Stimulated activated CD4-positive, alpha-beta T cell treated with anti-CD3 and anti-CD28 coated beads, Interleukin-12 subunit alpha, Interleukin-12 subunit beta, amount 100 ng/mL, for 48 hours (primary cell): ENCODE measurements at regions not wholly inside any gene's neighbourhood (a gene's known extent, or its start where the extent isn't known, plus 50 kb on each side); places are given as distances from the start of the nearest gene placed in this dataset.

Source experiments
- DNase-seq, 3 donors: peaks; one replicate each; pipeline ENCODE4 v3.0.0-alpha.2; 2020; ENCODE audit warnings: low read depth in 2 of 3, low spot score in 1 of 3

GRCh38 chr5:174327317-174327864 is 281.9 kb downstream of the NSG2 start:
- peak; percentile 16 to 44 (median 41) for DNase-seq

DNA sequence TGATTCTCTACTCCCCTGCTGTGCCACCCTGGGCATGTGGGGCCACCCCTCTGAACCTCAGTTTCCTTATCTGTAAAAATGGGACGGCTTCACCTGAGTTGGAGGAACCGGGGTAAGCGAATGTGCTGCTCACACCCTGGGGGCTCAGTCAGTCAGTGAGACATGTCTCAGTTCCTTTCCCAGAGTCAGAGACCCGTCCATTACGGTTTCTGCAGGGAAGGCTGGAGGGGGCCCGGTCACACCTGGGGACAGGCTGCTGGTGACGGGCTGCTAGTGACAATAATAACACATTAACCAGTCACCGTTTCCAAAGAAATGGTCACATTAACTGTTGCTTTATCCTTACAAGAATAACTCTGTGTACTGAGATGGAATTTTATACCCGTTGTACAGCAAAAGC is 282.4 kb downstream of the NSG2 start:
- no peak for DNase-seq

DNA sequence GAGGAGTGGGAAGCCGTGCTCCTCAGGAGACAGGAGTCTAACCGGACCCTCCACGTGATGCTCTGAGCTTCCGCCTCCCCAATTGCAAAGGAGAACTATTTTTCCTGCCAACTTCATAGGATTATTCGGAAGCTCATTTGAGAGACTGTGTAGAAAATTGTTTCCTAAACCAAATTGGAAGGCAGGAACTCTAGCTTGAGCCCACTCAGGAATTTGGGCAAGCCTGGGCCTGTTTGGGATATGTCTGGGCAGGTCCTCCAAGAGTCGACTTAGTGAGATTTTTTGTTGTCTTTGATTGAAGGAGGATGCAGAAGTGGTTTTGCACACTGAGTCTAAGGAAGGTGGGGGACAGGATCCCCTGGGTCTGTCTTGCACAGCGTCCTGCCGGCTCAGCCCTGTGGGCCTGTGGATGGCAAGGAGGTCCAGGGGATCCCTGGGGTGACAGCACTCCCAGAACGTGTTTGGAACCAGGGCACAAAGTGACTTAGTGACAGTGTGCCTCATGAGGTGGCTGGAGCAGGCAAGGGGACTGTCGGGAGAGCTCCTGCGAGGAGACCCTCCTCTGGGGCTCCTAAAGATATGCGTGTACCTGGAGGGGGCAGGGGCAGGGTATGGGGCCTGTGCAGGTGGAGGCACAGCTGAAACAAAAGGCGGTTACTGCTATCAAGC is 283.3 kb downstream of the NSG2 start:
- DNase-seq: no peak

DNA sequence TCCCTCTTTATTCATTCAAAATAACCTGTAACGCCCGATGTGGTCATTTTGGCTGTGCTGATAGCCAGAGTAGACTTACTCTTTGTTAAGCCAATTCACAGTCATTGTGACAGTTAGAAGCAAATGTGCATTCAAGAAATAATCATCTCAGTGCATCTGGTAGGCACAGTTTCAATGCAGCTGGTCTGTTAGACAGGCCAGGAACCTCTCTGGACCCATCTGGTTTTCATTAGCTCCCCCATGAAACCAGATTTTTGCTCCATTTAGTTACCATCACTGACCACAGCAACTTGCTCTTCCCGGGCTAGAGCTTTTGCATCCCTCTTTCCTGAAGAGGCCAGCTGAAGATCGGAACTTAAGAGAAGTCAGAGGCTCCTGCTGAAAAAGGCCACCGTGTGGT is 284.2 kb downstream of the NSG2 start:
- DNase-seq: no peak

- no peak for DNase-seq
Observed at GRCh38 chr5:174335682-174336364, 290.3 kb downstream of the NSG2 start.

DNA sequence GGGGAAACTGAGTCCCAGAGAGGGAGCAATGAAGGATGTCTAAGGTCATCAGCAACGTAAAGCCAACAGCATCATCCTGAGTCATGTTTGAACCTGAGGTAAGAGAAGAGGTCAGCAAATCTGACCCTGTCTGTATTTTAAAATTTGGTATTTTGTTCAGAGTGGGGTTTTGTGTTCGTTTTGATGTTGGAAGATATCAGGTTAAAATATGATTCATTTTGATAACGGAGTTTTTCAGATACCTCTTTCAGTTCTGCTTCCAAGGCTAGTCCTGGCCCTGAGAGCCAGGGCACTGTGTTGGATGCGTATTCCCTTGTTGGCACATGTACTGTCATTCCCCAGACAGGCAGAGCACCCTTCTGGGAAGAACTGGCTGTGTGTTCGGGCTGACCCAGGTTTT is 291.0 kb downstream of the NSG2 start:
- no peak for DNase-seq

DNA sequence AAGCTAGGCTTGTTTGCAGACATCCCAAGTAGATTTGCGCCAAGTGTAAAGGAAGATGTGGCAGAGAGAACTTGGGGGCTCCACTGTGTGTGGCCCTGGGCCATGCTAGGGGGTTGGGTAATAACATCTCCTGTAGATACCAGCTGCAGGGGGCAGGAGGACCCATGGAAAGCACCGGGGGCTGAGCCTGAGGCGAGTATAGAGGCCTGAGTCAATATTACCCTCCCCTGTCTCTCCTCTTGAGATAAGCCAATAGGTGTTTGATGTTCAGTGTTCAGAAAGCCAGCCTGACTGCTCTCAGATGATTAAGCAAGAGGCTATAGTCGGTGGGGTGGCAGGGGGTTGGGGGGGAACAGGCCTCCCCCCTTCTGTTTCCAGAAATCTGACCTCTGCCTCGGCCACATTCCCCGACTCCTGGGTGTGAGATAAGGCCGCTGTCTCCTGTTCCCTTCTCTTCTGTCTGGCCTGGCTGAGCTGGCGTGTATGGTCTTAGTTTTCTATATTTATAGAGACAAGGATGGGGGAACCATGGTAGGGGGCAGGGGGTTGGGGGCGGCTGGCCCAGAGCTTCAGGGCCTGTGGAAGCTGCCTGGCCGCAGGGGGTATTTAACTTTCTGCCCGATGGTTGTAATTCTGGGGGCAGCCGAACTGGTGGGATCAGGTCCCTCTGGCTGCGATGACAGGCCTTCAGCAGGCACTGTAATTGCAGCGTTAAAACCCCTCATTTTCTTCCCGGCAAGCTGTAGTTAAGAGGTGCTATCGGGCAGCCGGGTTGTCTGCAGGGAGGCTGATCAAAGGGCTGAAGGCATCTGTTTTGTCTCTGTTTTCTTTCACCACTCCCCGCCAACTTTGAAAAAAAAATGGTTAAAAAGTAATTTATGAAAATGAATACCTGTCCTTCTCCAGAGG is 292.0 kb downstream of the NSG2 start:
- DNase-seq: no peak

DNA sequence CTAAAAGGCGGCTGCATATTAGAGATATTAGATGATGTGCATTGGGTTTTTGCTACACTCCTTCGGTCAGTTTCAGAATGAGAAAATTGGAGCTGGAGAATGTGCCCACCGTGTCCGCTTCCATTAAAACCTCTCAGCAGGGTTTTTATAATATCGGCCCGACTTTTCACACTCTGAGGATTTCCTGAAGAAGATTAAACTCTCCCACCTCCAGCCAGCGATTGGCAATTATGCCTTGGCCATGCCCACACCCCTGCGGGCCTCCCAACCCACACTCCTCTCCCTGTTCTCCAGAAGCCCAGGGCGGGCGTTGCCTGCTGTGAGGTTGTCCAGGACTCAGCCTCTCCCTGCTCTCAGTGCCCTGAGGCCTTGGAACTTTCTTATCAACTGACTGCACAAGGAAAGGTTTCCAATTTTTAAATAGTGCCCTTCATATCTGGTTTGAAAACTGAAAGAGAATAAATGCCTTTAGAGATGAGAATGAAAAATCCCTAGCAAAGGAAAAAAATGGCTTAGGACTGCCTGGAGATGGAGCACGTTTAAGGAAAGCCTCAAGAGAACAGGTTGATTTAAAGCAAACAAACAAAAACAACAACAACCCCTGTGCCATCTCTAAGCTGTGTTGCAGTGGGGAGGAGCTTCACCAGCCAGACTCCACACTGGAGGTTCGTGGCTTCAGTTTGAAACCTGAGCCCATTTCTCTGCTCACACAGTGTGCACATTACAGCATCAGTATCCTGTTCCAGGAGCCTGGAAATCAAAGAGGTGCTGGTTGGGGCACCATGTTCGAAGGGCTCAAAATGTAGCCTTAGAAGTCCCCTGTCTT is 292.9 kb downstream of the NSG2 start:
- no peak for DNase-seq

- no peak for DNase-seq
Observed at GRCh38 chr5:174339130-174339529, 293.6 kb downstream of the NSG2 start.

- no peak for DNase-seq
Observed at GRCh38 chr5:174340226-174340625, 294.7 kb downstream of the NSG2 start.

- DNase-seq: no peak
Observed at GRCh38 chr5:174342696-174343095, 297.2 kb downstream of the NSG2 start.

DNA sequence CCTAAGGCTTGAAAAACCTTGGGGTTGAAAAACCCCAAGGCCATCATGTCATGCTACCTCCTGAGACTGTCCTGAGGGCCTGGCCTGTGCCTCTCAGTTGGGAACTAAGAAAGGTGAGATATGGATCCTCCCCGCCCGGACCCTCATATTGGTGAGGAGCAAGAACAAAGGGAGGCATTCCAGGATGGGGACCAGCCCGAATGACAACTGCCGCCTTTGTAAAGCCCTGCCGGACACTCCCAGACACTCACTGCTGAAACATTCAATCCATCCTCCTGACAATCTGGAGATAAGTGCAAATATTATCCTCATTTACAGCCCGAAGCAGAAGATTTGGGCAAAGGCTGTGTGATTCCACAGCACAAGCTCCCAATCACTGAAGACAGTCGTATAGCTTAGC is 298.3 kb downstream of the NSG2 start:
- no peak for DNase-seq

DNA sequence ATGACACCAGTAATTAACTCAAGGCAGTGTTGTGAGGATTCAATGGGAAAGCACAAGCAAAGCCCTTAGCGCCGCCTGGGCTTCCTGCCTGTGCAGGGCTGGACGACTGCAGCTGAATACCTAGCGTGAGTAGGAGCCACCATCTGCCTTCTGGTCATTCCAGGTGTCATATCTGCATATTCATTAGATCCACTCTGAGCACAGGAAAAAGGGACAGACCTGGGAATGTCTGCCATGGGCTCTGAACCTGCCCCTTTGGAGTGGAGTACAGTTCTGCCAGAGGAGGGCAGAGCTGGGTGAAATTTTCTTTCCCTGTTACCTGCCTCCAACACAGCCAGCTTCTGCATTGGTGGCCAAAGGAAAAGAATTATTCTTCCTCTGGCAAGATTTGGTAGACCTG is 298.8 kb downstream of the NSG2 start:
- no peak for DNase-seq

GRCh38 chr5:174347183-174347582 is 301.7 kb downstream of the NSG2 start:
- no peak for DNase-seq

DNA sequence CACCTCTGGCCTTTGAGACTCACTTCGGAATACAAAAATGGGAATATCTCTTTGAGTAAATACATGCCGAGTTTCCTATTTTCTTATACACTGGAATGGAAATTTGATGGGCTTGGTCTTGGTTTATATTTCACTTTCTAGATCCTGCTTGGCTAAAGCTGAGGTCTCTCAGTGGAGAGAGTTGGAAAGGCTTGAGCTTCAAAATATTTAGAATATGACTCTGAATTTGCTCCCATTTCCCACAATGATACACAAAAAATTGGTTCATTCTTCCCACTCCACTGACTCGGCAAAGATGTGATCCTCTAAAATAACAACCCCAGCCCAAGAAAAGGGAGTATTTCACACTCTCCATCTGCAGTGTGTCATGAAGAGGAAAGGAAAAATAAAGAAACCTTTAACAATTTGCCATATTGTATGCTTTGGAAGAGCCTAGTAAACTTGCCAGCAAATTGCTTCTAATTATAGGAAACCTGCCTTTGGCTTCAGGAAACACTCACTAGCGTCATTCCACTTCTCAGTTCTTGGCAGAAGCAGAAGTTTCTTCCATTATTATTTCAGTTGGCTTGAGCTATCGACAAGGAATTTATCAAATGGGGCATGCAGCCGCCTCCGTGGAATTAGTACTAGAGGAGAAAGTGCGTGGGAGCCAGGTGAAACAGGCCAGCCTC is 302.9 kb downstream of the NSG2 start:
- DNase-seq: no peak

DNA sequence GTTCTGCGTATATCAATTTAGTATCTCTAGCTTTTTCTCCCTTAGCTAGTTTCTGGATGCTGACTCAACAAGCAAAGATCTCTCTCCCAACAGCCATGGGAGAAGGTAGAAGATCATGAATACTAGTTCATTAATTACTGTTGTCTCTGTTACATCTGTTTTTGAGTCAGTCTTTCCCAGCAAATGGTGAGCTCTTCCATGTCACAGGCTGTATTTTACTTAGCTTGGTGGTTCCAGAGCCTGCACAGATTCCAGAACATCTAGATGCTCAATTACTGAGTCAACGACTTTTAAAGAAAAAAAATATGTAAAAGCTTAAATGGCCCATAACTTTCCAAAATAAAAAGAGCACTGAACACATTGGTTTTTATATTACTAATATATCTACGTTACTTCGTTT is 307.2 kb downstream of the NSG2 start:
- DNase-seq: no peak

DNA sequence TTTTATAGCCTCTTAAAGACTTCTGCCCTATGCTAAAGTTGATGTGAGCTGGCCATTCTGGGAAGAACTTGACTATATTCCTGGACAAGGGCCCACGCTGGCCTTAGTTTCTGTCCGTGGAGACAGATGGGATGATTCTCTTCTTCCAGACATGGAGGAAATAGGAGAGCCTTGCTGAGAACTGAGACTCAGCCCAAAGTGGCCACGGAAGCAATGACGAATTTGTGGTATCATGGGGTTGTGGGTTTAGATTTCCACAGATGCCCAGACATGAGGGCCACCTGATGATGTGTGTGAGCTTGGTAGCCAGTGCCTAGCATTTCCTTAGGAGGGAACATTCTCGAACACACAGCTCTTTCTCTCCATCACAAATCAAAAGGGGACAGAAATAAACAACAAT is 309.1 kb downstream of the NSG2 start:
- no peak for DNase-seq

GRCh38 chr5:174355208-174355612 is 309.7 kb downstream of the NSG2 start:
- DNase-seq: no peak

GRCh38 chr5:174355995-174356394 is 310.5 kb downstream of the NSG2 start:
- no peak for DNase-seq

- no peak for DNase-seq
Observed at GRCh38 chr5:174356536-174356935, 311.0 kb downstream of the NSG2 start.
